HG02623 (cell line): ENCODE measurements at regions not wholly inside any gene's neighbourhood (a gene's known extent, or its start where the extent isn't known, plus 50 kb on each side); places are given as distances from the start of the nearest gene placed in this dataset.

Source experiments
- ATAC-seq: cut with Tn5 transposase; IDR thresholded peaks from one replicate; pipeline ENCODE4 v1.9.1; 2021; ENCODE audit warnings: moderate library complexity; ENCODE audit not compliant: unreplicated experiment

- no peak for ATAC-seq
Observed at GRCh38 chr2:22992441-22992840, 392.5 kb upstream of the KLHL29 start.

- no peak for ATAC-seq
Observed at GRCh38 chr2:22993250-22993649, 391.7 kb upstream of the KLHL29 start.

DNA sequence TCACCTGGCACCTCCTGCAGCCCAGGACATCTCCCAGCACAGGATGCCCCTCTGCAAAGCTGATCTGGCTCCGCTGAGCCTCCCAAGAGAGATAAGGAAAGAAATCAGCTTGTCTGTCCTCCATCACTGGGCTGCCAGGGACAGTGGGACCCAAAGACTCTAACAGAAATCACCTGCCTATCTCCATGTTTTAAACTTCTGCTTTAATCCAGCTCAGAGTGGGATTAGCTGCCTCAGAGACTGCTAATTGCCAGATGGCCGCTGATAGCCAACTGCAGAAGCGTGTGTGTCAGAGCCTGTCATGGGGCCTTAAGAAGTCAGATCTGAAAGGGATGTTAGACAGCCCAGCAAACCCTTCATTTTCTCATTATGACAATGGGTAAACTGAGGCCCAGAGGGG lies 389.4 kb upstream of the KLHL29 start:
- ATAC-seq: no peak

DNA sequence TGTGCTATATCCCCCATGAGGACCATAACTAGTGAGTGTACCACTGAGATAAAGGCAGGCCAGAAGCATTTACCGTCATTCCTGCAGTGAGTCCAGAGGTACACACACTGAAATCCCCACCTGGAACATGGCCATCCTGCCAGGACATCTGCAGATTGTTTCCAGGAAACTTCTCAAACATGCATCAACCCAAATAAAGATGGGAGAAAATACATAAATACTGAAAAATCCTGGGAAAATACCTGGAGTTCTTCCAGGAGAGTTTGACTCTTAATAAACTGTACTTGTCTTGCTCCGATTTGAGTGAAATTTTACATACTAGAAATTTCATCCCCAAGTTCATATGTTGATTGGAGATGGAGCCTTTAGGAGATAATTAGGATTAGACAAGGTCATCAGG lies 388.1 kb upstream of the KLHL29 start:
- no peak for ATAC-seq

DNA sequence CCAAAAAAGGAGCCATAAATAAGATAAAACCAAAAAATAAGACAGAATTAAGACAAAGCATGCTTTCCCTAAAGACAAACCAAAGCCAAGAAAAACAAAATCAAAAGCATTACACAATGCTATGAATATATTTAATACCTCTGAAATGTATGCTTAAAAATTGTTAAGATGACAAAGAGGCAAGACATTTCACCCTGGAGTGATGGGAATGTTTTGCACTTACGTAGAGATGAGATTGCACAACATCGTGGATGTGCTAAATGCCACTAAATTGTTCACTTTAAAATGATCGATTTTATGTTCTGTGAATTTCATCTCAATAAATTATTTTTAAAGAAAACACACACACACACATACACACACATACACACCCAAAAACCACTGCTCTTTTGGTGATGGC lies 386.6 kb upstream of the KLHL29 start:
- no peak for ATAC-seq

- no peak for ATAC-seq
Observed at GRCh38 chr2:22999951-23000350, 385.0 kb upstream of the KLHL29 start.

DNA sequence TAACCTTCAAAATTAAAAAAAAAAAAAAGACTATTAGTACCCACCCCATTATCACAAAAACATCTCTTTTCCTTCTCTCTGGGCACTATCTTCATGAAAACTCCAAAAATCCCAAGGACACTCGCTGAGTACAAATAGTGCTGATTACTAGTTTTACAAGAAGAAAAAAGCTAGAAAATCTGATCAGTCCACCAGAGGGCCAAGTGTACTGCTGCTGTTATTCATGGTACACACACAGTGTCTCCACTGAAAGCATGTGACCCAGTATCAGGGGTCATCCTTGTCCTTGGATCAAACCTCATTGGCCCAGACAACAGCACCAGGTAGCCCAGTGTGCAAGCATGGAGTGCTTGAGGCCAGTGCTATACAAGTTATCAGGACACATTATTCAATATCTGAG lies 382.7 kb upstream of the KLHL29 start:
- ATAC-seq: no peak

DNA sequence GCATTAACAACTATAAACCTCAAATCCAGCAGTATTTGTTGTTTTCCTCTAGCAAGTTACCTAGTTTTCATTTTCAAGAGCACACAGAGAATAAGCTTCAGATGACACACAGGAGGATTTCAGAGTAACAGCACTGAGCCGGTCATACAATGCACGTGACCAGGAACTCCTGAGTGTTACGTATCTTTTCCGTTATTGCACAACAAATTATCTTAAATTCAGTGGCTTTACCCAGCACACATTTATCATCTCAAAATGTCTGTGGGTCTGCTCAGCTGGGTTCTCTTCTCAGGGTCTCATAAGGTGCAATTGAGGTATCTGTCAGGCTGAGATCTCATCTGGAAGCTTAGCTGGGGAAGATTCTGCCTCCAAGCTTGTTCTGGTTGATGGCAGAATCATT lies 379.5 kb upstream of the KLHL29 start:
- ATAC-seq: no peak

DNA sequence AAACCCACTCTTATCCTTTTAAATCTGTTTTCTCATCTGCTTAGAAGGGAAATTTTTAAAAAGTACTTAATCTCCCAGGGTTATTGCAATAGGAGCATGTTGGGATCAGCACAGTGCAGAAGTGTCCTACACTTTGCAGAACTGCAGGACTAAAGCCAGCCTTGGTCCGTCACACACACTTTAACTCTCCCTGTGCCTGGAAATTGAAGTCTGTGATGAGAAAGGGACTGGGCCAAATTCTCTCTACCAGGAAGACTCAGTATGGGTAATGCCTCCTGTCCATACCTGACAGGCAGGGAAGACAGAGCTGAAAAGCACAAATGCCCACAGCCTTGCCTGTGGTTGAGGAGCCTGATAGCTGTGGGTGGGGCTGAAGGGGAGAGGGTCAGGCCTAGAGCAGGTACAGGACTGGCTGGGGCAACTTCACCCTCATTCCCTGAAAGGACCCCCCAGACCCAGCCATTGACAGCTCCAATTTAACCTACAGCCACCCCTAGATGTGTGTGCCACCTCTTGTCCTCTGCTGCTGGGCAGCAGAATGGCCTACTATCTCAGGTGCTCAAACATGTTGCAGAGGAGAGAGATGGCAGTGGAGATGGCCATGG lies 377.2 kb upstream of the KLHL29 start:
- no peak for ATAC-seq

DNA sequence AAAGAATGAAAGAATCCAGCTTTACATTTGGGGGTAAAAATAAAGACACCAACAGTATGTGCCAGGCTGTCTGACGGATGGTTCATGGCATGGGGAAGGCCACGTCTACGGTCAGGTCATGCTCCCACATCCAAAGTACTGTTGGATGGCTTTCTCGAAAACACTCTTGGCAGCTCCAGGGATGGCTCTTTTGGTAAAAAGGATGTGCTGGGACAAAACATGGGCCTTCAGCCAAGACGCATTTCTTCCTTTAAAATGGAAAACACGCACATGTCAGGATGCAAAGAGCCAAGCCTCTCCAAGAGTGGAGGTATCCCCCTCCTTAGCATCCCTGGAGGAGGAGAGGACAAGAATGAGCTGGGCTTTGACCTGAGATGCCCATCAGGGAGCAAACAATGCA lies 376.5 kb upstream of the KLHL29 start:
- ATAC-seq: no peak

- no peak for ATAC-seq
Observed at GRCh38 chr2:23008951-23009350, 376.0 kb upstream of the KLHL29 start.

DNA sequence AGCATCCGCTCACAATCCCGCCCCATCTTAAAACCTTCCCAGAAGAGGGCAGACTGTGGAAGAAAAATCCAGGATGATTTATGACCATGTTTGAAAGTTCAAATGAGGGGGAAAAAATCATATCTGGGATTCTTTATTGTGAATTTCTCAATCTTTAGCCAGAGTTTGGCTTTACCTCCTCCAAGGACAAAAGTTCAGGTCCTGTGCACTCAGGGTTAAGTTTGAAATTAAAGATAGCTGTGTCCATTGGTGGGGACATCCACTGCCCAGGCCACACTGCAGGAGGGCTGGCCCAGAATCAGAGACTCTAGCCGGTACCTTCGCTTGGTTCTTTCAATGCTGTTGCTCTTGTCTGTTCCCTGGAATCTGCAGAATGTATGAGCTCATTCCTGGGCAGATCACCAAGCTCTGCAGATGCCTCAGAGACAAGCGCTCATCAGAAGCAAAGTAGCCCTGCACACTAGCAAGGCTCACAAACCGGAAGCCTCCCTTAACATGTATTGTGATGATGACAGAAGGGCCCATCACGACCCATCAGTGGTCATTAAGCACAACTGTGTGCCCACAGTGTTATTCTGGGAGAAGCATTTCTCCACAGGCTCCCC lies 375.3 kb upstream of the KLHL29 start:
- no peak for ATAC-seq

DNA sequence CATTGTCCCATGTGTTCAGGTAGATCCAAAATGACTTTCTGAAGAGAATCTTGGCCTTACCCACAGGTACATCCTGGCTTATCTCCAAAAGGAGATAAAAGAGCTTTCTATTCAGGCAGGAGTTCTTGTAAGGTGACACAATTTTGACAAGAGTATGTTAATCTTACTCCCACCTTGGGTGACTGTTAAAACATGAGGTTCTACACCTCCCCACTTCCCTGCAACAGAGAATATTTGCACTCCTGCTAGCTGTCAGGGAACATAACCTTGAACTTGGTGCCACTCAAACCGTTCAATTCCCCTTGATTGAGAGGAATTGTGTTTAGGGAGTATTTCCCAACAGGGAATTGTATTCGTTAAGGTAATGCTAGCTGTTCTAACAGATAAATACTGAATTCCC lies 372.5 kb upstream of the KLHL29 start:
- no peak for ATAC-seq

DNA sequence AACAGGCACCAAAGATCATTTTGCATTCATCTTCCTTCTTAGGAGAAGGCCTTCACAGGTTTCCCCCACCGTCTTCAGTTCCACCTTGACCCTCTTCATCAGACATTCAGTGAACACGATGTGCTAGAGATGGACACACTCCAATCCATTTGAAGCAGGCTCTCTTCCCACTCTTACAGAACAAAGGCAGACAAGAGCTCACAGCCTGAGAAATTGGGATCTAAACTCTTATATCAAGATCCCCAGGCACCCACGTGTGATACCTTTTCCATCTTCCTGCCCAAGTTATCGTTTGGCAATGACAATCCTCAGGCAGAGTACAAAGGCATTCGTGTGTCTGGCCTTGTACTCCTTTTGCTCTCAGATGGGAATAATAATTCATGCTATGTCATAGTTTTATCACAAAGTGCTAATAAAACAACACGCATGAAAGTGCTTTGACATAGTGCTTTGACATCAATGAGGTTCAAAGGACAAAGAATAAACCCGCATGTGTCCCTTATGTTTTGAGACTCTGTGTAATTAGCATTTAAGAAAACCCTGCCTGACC lies 369.3 kb upstream of the KLHL29 start:
- no peak for ATAC-seq

GRCh38 chr2:23019476-23019875 lies 365.5 kb upstream of the KLHL29 start:
- ATAC-seq: no peak

- ATAC-seq: no peak
Observed at GRCh38 chr2:23020659-23021058, 364.3 kb upstream of the KLHL29 start.

DNA sequence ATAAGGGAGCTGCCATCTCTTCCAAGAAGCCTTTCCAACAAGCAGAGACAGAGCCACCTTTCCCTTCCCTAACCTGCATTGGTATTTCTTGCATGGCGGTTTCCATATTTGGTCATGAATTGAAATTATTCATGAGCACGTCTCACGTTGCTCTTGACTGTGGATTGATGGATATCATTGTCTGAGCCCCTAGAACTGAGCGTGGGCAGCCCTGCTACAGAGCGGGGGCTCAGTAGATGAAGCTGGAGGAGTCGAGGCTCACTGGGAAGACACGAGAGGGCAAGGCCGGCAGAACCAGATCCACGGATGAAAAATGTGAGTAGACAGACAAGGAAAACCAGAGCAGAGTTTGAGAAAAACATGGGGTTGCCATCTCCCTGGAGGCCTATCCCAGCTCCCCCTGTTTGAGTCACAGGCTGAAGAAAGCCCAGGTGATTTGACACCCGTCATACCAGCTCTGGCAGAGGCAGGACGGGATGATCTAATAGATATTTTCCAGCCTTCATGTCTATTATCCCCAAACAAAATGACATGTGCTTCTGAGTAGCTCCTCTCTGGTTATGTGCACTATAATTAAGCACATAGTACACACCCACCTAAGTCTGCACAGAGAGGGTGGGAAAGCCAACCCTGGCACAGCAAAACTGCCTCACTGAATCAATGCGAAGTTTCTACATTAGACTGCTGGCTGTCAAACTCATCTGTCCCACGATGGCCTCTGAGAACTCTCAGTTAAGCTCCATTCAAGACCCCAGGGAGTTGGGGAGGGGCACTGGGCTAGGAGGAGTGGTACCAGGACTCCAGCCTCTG lies 363.5 kb upstream of the KLHL29 start:
- ATAC-seq: no peak

DNA sequence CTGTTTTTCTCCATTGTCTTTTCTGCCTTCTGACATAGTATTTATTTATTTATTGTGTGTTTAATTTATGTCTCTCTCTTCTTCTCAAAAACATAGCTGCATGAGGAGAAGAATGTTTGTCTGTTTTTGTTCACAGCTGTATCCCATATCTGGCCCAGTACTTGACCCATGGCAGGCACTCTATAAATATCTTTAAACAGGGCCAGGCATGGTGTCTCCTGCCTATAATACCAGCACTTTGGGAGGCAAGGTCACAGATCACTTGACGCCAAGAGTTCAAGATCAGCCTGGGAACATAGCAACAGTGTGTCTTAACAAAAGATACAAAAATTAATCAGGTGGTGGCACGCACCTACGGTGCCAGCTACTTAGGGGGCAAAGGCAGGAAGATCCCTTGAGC lies 361.3 kb upstream of the KLHL29 start:
- ATAC-seq: no peak

- no peak for ATAC-seq
Observed at GRCh38 chr2:23026671-23027070, 358.3 kb upstream of the KLHL29 start.

GRCh38 chr2:23027396-23027795 lies 357.6 kb upstream of the KLHL29 start:
- ATAC-seq: no peak

DNA sequence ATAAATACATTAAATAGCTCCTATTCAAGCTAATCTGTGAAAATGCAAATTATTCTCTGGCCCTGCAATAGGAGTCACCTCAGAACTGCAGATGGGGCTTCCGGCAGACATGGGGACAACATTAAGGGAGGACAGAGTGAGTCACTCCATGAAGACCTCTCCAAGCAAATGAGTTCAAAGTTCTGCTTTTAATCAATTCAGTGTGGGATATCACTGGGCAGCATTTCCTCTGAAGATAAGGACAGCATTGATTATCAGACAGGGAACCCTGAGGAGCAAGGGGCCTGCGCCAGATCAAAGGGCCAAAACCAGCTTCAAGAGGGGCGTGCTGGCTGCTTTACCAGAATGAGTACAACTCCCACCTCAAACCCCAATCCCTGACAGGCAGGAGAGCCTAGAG lies 356.9 kb upstream of the KLHL29 start:
- no peak for ATAC-seq

GRCh38 chr2:23029111-23029510 lies 355.9 kb upstream of the KLHL29 start:
- ATAC-seq: no peak
